ENCODE measurements at regions not wholly inside any gene's neighbourhood (a gene's known extent, or its start where the extent isn't known, plus 50 kb on each side); places are given as distances from the start of the nearest gene placed in this dataset.

- TF ChIP-seq ZC3H10 (CRISPR knock-in tag; IDR thresholded peaks at IDR 0.05): no peak
- TF ChIP-seq TOX (CRISPR knock-in tag; IDR thresholded peaks at IDR 0.05; ENCODE audit: borderline replicate concordance): no peak
- TF ChIP-seq CREB5 (CRISPR knock-in tag; IDR thresholded peaks at IDR 0.05; ENCODE audit: low read depth): no peak
- TF ChIP-seq PATZ1 (CRISPR knock-in tag; IDR thresholded peaks at IDR 0.05; ENCODE audit: borderline replicate concordance): no peak
- TF ChIP-seq OSR1 (CRISPR knock-in tag; IDR thresholded peaks at IDR 0.05): no peak
- TF ChIP-seq RARB (CRISPR knock-in tag; IDR thresholded peaks at IDR 0.05): no peak
- no peak for TF ChIP-seq ARNTL (CRISPR knock-in tag; IDR thresholded peaks at IDR 0.05; ENCODE audit: borderline replicate concordance, low read depth)
- TF ChIP-seq BACH2 (CRISPR knock-in tag; IDR thresholded peaks at IDR 0.05; ENCODE audit: borderline replicate concordance): no peak
- TF ChIP-seq CSDC2 (CRISPR knock-in tag; IDR thresholded peaks at IDR 0.05): no peak
- TF ChIP-seq CSRNP3 (CRISPR knock-in tag; IDR thresholded peaks at IDR 0.05): no peak
Observed at GRCh38 chr10:55002420-55002819, 201.4 kb upstream of the PCDH15 start.
